ENCODE measurements at regions not wholly inside any gene's neighbourhood (a gene's known extent, or its start where the extent isn't known, plus 50 kb on each side); places are given as distances from the start of the nearest gene placed in this dataset.

DNA sequence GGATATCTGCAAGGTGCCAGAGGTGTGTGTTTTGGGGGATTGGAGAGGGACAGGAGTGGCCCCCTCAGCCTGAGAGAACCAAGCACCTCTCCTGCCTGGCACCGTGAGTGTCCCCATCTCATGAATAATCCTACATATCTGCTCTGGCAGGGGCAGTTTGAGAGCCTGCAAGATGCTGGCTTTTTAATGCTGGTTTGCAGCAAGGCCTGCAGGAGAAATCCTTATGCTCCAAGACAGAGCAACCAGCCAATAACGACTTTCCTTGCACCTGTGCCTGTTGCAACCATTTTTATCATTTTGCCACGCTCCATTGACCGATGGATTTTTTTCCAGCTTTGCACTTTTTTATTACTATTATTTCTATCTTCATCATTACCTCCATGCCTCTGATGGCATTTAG is 259.4 kb upstream of the SKOR2 start:
- FAIRE-seq (no peak), ATAC-seq (no peak), DNase-seq (ENCODE audit: extremely low read depth in 1 of 4, low spot score in 3 of 4) (no peak)
- 0% methylated on average over 4 of the region's 4 CpGs for WGBS (ENCODE audit: insufficient coverage, low coverage, missing lambda C conversion rate)
- TF ChIP-seq, protein P1, sequence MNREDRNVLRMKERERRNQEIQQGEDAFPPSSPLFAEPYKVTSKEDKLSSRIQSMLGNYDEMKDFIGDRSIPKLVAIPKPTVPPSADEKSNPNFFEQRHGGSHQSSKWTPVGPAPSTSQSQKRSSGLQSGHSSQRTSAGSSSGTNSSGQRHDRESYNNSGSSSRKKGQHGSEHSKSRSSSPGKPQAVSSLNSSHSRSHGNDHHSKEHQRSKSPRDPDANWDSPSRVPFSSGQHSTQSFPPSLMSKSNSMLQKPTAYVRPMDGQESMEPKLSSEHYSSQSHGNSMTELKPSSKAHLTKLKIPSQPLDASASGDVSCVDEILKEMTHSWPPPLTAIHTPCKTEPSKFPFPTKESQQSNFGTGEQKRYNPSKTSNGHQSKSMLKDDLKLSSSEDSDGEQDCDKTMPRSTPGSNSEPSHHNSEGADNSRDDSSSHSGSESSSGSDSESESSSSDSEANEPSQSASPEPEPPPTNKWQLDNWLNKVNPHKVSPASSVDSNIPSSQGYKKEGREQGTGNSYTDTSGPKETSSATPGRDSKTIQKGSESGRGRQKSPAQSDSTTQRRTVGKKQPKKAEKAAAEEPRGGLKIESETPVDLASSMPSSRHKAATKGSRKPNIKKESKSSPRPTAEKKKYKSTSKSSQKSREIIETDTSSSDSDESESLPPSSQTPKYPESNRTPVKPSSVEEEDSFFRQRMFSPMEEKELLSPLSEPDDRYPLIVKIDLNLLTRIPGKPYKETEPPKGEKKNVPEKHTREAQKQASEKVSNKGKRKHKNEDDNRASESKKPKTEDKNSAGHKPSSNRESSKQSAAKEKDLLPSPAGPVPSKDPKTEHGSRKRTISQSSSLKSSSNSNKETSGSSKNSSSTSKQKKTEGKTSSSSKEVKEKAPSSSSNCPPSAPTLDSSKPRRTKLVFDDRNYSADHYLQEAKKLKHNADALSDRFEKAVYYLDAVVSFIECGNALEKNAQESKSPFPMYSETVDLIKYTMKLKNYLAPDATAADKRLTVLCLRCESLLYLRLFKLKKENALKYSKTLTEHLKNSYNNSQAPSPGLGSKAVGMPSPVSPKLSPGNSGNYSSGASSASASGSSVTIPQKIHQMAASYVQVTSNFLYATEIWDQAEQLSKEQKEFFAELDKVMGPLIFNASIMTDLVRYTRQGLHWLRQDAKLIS (CRISPR knock-in tag; IDR thresholded peaks at IDR 0.05): no peak
- TF ChIP-seq HMGN3 (IDR thresholded peaks at IDR 0.05; ENCODE audit: borderline replicate concordance, extremely low read depth, insufficient read length, low read depth, low read length): no peak
- TF ChIP-seq SMARCC2 (IDR thresholded peaks at IDR 0.05; ENCODE audit: low read depth): no peak
- no peak for TF ChIP-seq MTA3 (IDR thresholded peaks at IDR 0.05; ENCODE audit: borderline replicate concordance)
- no peak for TF ChIP-seq MECOM (CRISPR knock-in tag; IDR thresholded peaks at IDR 0.05)
- TF ChIP-seq, protein P2, sequence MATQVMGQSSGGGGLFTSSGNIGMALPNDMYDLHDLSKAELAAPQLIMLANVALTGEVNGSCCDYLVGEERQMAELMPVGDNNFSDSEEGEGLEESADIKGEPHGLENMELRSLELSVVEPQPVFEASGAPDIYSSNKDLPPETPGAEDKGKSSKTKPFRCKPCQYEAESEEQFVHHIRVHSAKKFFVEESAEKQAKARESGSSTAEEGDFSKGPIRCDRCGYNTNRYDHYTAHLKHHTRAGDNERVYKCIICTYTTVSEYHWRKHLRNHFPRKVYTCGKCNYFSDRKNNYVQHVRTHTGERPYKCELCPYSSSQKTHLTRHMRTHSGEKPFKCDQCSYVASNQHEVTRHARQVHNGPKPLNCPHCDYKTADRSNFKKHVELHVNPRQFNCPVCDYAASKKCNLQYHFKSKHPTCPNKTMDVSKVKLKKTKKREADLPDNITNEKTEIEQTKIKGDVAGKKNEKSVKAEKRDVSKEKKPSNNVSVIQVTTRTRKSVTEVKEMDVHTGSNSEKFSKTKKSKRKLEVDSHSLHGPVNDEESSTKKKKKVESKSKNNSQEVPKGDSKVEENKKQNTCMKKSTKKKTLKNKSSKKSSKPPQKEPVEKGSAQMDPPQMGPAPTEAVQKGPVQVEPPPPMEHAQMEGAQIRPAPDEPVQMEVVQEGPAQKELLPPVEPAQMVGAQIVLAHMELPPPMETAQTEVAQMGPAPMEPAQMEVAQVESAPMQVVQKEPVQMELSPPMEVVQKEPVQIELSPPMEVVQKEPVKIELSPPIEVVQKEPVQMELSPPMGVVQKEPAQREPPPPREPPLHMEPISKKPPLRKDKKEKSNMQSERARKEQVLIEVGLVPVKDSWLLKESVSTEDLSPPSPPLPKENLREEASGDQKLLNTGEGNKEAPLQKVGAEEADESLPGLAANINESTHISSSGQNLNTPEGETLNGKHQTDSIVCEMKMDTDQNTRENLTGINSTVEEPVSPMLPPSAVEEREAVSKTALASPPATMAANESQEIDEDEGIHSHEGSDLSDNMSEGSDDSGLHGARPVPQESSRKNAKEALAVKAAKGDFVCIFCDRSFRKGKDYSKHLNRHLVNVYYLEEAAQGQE (IDR thresholded peaks at IDR 0.05; ENCODE audit: borderline replicate concordance): no peak
- TF ChIP-seq, protein P2 (CRISPR knock-in tag; IDR thresholded peaks at IDR 0.05; ENCODE audit: low read depth): no peak
- TF ChIP-seq HOXB6 (CRISPR knock-in tag; IDR thresholded peaks at IDR 0.05; ENCODE audit: borderline replicate concordance): no peak
- no peaks in the 10 kb centered on the region for H3K36me3 ChIP-seq (ENCODE audit: control insufficient read depth, insufficient read depth, low read length)
- no peaks in the 10 kb centered on the region for H3K4me1 ChIP-seq (replicated peaks in 1 of 2; ENCODE audit: control insufficient read depth in 2 of 2, insufficient read depth in 2 of 2, low read length in 2 of 2)
- intact Hi-C loops (cut with micrococcal nuclease) (no loop called here), in situ Hi-C loops (cut with MboI) (no loop called here)
- POLR2A ChIA-PET: no interaction called here
- no peaks in the 10 kb centered on the region for H3K79me2 ChIP-seq (ENCODE audit: control insufficient read depth, insufficient read depth, low read length)
- H3K27me3 ChIP-seq (ENCODE audit: control insufficient read depth in 2 of 2, insufficient read depth in 2 of 2, low read length in 2 of 2): no peaks in the 10 kb centered on the region
- H3K9me1 ChIP-seq (ENCODE audit: control insufficient read depth, insufficient read depth, low read length): no peaks in the 10 kb centered on the region
- no peak overlapping the region for H2AFZ ChIP-seq (ENCODE audit: low read depth, low read length)
- H3K9ac ChIP-seq (ENCODE audit: insufficient read depth in 1 of 2, low read depth in 2 of 2, low read length in 2 of 2): no peak overlapping the region
- H3K4me2 ChIP-seq (ENCODE audit: insufficient read depth, low read length): no peak overlapping the region
- CTCF ChIA-PET (ENCODE audit: low intra/inter-chr PET ratio): no interaction called here
- H3K27ac ChIP-seq (ENCODE audit: extremely low read depth, low read depth, low read length): no peak overlapping the region
- no peaks in the 10 kb centered on the region for H3K9me3 ChIP-seq (replicated peaks; ENCODE audit: control insufficient read depth, insufficient read depth, low read depth, low read length)
- BruUV-seq (replicated peaks): no TSS peak
- H4K20me1 ChIP-seq (replicated peaks; ENCODE audit: control insufficient read depth, insufficient read depth, low read length): no peaks in the 10 kb centered on the region
- no peak overlapping the region for H3K4me3 ChIP-seq

Measured in K562 (cell line).